CD14-positive monocyte (primary cell): ENCODE measurements at regions not wholly inside any gene's neighbourhood (a gene's known extent, or its start where the extent isn't known, plus 50 kb on each side); places are given as distances from the start of the nearest gene placed in this dataset.

Experiments
- DNase-seq, 3 donors: peaks; one replicate each; pipeline ENCODE4 v3.0.0-alpha.2; 2011 to 2022
- H2AFZ ChIP-seq: 2 replicates; pipeline ENCODE4 v1.6.0; 2012; ENCODE audit warnings: mild to moderate bottlenecking, low read depth, low read length, inconsistent platforms; ENCODE audit not compliant: insufficient read depth, poor library complexity, severe bottlenecking
- H3K27ac ChIP-seq, 2 donors: 1 replicate in 1 of 2; 2 replicates in 1 of 2; pipeline ENCODE4 v1.5.1; 2012 to 2013; ENCODE audit warnings: low read length in 2 of 2, control low read depth in 1 of 2, inconsistent platforms in 1 of 2, low read depth in 1 of 2, mild to moderate bottlenecking in 1 of 2
- H3K27me3 ChIP-seq, 2 donors: one replicate each; pipeline versions ENCODE4 v1.6.0 to v1.6.1; 2011 to 2013; ENCODE audit warnings: low read length in 2 of 2; ENCODE audit not compliant: control insufficient read depth in 2 of 2, insufficient read depth in 2 of 2
- H3K36me3 ChIP-seq, 2 donors: replicated peaks in 1 of 2; 1 replicate in 1 of 2; 2 replicates in 1 of 2; pipeline versions ENCODE4 v1.5.1 to v1.6.1; 2012 to 2013; ENCODE audit warnings: low read length in 2 of 2, control low read depth in 1 of 2, inconsistent platforms in 1 of 2, mild to moderate bottlenecking in 1 of 2; ENCODE audit not compliant: insufficient read depth in 2 of 2, control insufficient read depth in 1 of 2
- H3K4me1 ChIP-seq, 2 donors: 1 replicate in 1 of 2; 2 replicates in 1 of 2; pipeline versions ENCODE4 v1.5.1 to v1.6.1; 2012 to 2013; ENCODE audit warnings: low read length in 2 of 2, control low read depth in 1 of 2, inconsistent platforms in 1 of 2, mild to moderate bottlenecking in 1 of 2, moderate library complexity in 1 of 2; ENCODE audit not compliant: insufficient read depth in 2 of 2, control insufficient read depth in 1 of 2
- H3K4me2 ChIP-seq: replicated peaks from 2 replicates; pipeline ENCODE3; 2012; ENCODE audit warnings: low read length, moderate library complexity, mild to moderate bottlenecking; ENCODE audit not compliant: poor library complexity, severe bottlenecking; ENCODE audit errors: extremely low read depth
- H3K4me3 ChIP-seq, 3 experiments: fragments of 200-600 bp in 1 of 3; sonication (generic) in 1 of 3; replicated peaks in 1 of 3; 1 replicate in 2 of 3; 2 replicates in 1 of 3; pipeline ENCODE4 v1.5.1; 2011 to 2013; ENCODE audit warnings: low read length in 3 of 3, mild to moderate bottlenecking in 3 of 3, control low read depth in 2 of 3, low read depth in 2 of 3, inconsistent platforms in 1 of 3, moderate library complexity in 1 of 3
- H3K79me2 ChIP-seq: 2 replicates; pipeline ENCODE4 v1.6.0; 2012; ENCODE audit warnings: mild to moderate bottlenecking, control low read depth, inconsistent platforms, low read length, moderate library complexity; ENCODE audit not compliant: insufficient read depth
- H3K9ac ChIP-seq: 2 replicates; pipeline ENCODE4 v1.6.0; 2017; ENCODE audit warnings: low read length, mild to moderate bottlenecking; ENCODE audit not compliant: insufficient read depth, poor library complexity, severe bottlenecking
- H3K9me3 ChIP-seq, 2 donors: replicated peaks in 1 of 2; 1 replicate in 1 of 2; 2 replicates in 1 of 2; pipeline versions ENCODE4 v1.5.1 to v1.6.1; 2012 to 2013; ENCODE audit warnings: low read length in 2 of 2, control low read depth in 1 of 2; ENCODE audit not compliant: control insufficient read depth in 1 of 2, insufficient read depth in 1 of 2
- H4K20me1 ChIP-seq: 2 replicates; pipeline ENCODE4 v1.6.0; 2012; ENCODE audit warnings: mild to moderate bottlenecking, low read length, control low read depth, moderate library complexity; ENCODE audit not compliant: insufficient read depth
- H3K27ac Mint-ChIP-seq, 7 donors: one replicate each; pipeline ENCODE4 v1.8.0; 2020; ENCODE audit warnings: mild to moderate bottlenecking in 7 of 7, mixed read lengths in 7 of 7, moderate library complexity in 6 of 7, inconsistent platforms in 2 of 7
- H3K27me3 Mint-ChIP-seq, 3 donors: one replicate each; pipeline ENCODE4 v1.8.0; 2021 to 2022; ENCODE audit warnings: low read depth in 3 of 3, mild to moderate bottlenecking in 3 of 3, mixed read lengths in 3 of 3, moderate library complexity in 3 of 3, inconsistent platforms in 1 of 3
- H3K36me3 Mint-ChIP-seq, 2 donors: one replicate each; pipeline ENCODE4 v1.8.0; 2020; ENCODE audit warnings: mixed read lengths in 2 of 2, inconsistent platforms in 1 of 2, mild to moderate bottlenecking in 1 of 2
- H3K4me1 Mint-ChIP-seq: one replicate; pipeline ENCODE4 v1.8.0; 2020; ENCODE audit warnings: mild to moderate bottlenecking, mixed read lengths
- H3K4me3 Mint-ChIP-seq, 2 donors: one replicate each; pipeline ENCODE4 v1.8.0; 2020; ENCODE audit warnings: mild to moderate bottlenecking in 2 of 2, mixed read lengths in 2 of 2, moderate library complexity in 1 of 2
- H3K9me3 Mint-ChIP-seq, 7 donors: one replicate each; pipeline ENCODE4 v1.8.0; 2020 to 2022; ENCODE audit warnings: mixed read lengths in 7 of 7, mild to moderate bottlenecking in 6 of 7, moderate library complexity in 6 of 7, inconsistent platforms in 2 of 7
- WGBS: methylation state at CpG from one replicate; pipeline ENCODE4 v1.1.5; 2013; ENCODE audit warnings: missing lambda C conversion rate; ENCODE audit not compliant: insufficient coverage; 5-methylcytosine and 5-hydroxymethylcytosine counted together
- intact Hi-C, 2 donors: fragments of 100-400 bp; cut with micrococcal nuclease; formaldehyde crosslinking; loops; one replicate each; pipeline versions ENCODE4 v1.15.0 to v1.15.1; 2023
- TF ChIP-seq, protein P1 (sequence below): fragments of 200-600 bp; IDR thresholded peaks from one replicate; pipeline ENCODE4 v1.8.0; 2022; ENCODE audit warnings: antibody characterized with exemption, mild to moderate bottlenecking

DNA sequence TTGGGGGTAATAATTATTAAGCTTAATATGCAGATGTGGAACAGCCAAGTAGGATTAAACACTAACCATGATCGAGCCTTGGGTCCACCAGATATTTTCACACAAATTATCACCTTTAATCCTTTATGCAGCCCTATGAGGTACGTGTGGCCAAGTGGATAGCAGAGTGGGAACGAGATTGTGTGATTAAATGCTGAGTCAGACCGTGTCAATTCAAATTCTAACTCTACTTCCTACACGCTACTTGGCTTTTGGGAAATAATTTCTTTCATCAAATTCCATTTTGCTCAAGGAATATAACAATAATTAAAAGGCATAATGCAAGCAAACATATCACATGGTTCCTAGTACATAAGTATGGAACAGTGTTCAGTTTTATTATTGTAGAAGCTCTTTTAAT is 329.2 kb downstream of the CBLN4 start:
- peaks cover 0 to 8% (median 3%) of the 10 kb centered on the region in 7 donors for H3K9me3 Mint-ChIP-seq
- TF ChIP-seq, protein P1, sequence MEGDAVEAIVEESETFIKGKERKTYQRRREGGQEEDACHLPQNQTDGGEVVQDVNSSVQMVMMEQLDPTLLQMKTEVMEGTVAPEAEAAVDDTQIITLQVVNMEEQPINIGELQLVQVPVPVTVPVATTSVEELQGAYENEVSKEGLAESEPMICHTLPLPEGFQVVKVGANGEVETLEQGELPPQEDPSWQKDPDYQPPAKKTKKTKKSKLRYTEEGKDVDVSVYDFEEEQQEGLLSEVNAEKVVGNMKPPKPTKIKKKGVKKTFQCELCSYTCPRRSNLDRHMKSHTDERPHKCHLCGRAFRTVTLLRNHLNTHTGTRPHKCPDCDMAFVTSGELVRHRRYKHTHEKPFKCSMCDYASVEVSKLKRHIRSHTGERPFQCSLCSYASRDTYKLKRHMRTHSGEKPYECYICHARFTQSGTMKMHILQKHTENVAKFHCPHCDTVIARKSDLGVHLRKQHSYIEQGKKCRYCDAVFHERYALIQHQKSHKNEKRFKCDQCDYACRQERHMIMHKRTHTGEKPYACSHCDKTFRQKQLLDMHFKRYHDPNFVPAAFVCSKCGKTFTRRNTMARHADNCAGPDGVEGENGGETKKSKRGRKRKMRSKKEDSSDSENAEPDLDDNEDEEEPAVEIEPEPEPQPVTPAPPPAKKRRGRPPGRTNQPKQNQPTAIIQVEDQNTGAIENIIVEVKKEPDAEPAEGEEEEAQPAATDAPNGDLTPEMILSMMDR, result no peak
- H3K36me3 Mint-ChIP-seq, result no peaks in the 10 kb centered on the region
- Histone ChIP-seq H3K9me3 (peaks cover 0 to 6% of the 10 kb centered on the region in 2 donors), H3K4me3 (no peak overlapping the region), H3K79me2 (no peaks in the 10 kb centered on the region), H3K36me3 (no peaks in the 10 kb centered on the region), H3K4me1 (no peaks in the 10 kb centered on the region), H3K9ac (no peak overlapping the region), H4K20me1 (no peaks in the 10 kb centered on the region), H3K27ac (no peak overlapping the region), H2AFZ (no peak overlapping the region), H3K4me2 (no peak overlapping the region), H3K27me3 (no peaks in the 10 kb centered on the region)
- H3K27me3 Mint-ChIP-seq, result peaks cover 0 to under 1% (median 0%) of the 10 kb centered on the region in 3 donors
- H3K4me3 Mint-ChIP-seq, result no peak overlapping the region
- H3K27ac Mint-ChIP-seq, result no peak overlapping the region
- intact Hi-C loops, result no loop called here
- no peak for DNase-seq
- H3K4me1 Mint-ChIP-seq, result no peaks in the 10 kb centered on the region
- no CpG with 5 or more reads among the region's 5 CpGs for WGBS

- TF ChIP-seq, protein P1, result no peak
- Mint-ChIP-seq H3K36me3 (no peaks in the 10 kb centered on the region), H3K9me3 (peaks cover 0 to 14% (median 3%) of the 10 kb centered on the region in 7 donors), H3K4me1 (no peaks in the 10 kb centered on the region), H3K27ac (no peak overlapping the region), H3K4me3 (no peak overlapping the region), H3K27me3 (peaks cover 1 to 2% (median 2%) of the 10 kb centered on the region in 3 donors)
- intact Hi-C loops, result no loop called here
- Histone ChIP-seq H3K9ac (no peak overlapping the region), H3K9me3 (no peaks in the 10 kb centered on the region), H2AFZ (no peak overlapping the region), H3K27ac (no peak overlapping the region), H3K4me2 (no peak overlapping the region), H3K36me3 (no peaks in the 10 kb centered on the region), H3K4me1 (no peaks in the 10 kb centered on the region), H3K4me3 (no peak overlapping the region), H4K20me1 (no peaks in the 10 kb centered on the region), H3K27me3 (no peaks in the 10 kb centered on the region), H3K79me2 (no peaks in the 10 kb centered on the region)
- DNase-seq, result no peak
- WGBS, result no CpG with 5 or more reads among the region's 1 CpG
Measured at GRCh38 chr20:55668631-55669030, 336.7 kb downstream of the CBLN4 start.
